IMR-90 (cell line): ENCODE measurements at regions not wholly inside any gene's neighbourhood (a gene's known extent, or its start where the extent isn't known, plus 50 kb on each side); places are given as distances from the start of the nearest gene placed in this dataset.

Experiments
- ATAC-seq: fragments of 200-7000 bp; cut with Tn5 transposase; 2 replicates; pipeline ENCODE4 v1.9.1; 2020; ENCODE audit warnings: low read depth, mild to moderate bottlenecking, moderate library complexity
- BruUV-seq: library from RNA; stranded (reverse); fragments of 400-500 nt; replicated peaks from 2 replicates; lab custom pipeline; 2021; lab: Mats Ljungman, UMichigan
- CTCF ChIA-PET: fragments of 300-600 bp; formaldehyde crosslinking; extraction: SDS; loops from one replicate; lab custom pipeline; 2021; ENCODE audit warnings: antibody characterized with exemption; lab: Yijun Ruan, JAX
- POLR2A ChIA-PET: fragments of 300-600 bp; sonication (Branson Sonifier 250); formaldehyde crosslinking; loops from one replicate; lab custom pipeline; 2022; ENCODE audit warnings: antibody characterized with exemption; ENCODE audit not compliant: unreplicated experiment; lab: Charles Lee
- DNase-seq: peaks from one replicate; pipeline ENCODE4 v3.0.0; 2013
- H2AFZ ChIP-seq: replicated peaks from 2 replicates; pipeline ENCODE3; 2013; ENCODE audit warnings: low read length, mild to moderate bottlenecking; ENCODE audit not compliant: poor library complexity
- H2AK5ac ChIP-seq: 2 replicates; pipeline ENCODE4 v1.6.1; 2013; ENCODE audit warnings: low read depth, low read length, inconsistent platforms
- H2AK9ac ChIP-seq: replicated peaks from 2 replicates; pipeline ENCODE3; 2013; ENCODE audit warnings: mild to moderate bottlenecking, low read depth, low read length, moderate library complexity; ENCODE audit not compliant: poor library complexity
- H2BK120ac ChIP-seq: 2 replicates; pipeline ENCODE4 v1.6.1; 2013; ENCODE audit warnings: low read depth, low read length, inconsistent platforms
- H2BK15ac ChIP-seq: 3 replicates; pipeline ENCODE4 v1.6.1; 2013; ENCODE audit warnings: low read depth, low read length, inconsistent platforms
- H2BK20ac ChIP-seq: 2 replicates; pipeline ENCODE4 v1.6.1; 2013; ENCODE audit warnings: low read depth, mild to moderate bottlenecking, inconsistent platforms, low read length, moderate library complexity
- H2BK5ac ChIP-seq: 2 replicates; pipeline ENCODE4 v1.6.1; 2013; ENCODE audit warnings: mild to moderate bottlenecking, low read depth, low read length, inconsistent platforms; ENCODE audit not compliant: poor library complexity, severe bottlenecking
- H3K14ac ChIP-seq: replicated peaks from 2 replicates; pipeline ENCODE4 v1.6.1; 2013; ENCODE audit warnings: low read depth, low read length, inconsistent platforms
- H3K18ac ChIP-seq: 2 replicates; pipeline ENCODE4 v1.6.1; 2013; ENCODE audit warnings: low read depth, low read length, control low read depth
- H3K23ac ChIP-seq: 2 replicates; pipeline ENCODE4 v1.6.1; 2013; ENCODE audit warnings: low read depth, low read length, inconsistent platforms
- H3K27ac ChIP-seq: 2 replicates; pipeline ENCODE4 v1.5.1; 2013; ENCODE audit warnings: mild to moderate bottlenecking, control low read depth, low read length; ENCODE audit not compliant: insufficient read depth
- H3K27me3 ChIP-seq: 2 replicates; pipeline ENCODE4 v1.6.1; 2013; ENCODE audit warnings: low read length; ENCODE audit not compliant: control insufficient read depth, insufficient read depth
- H3K36me3 ChIP-seq: 2 replicates; pipeline ENCODE4 v1.6.1; 2013; ENCODE audit warnings: low read length, mixed read lengths; ENCODE audit not compliant: control insufficient read depth, insufficient read depth
- H3K4ac ChIP-seq: 2 replicates; pipeline ENCODE4 v1.6.1; 2013; ENCODE audit warnings: low read depth, low read length, inconsistent platforms
- H3K4me1 ChIP-seq: 2 replicates; pipeline ENCODE4 v1.6.1; 2013; ENCODE audit warnings: low read length, mixed read lengths; ENCODE audit not compliant: control insufficient read depth, insufficient read depth
- H3K4me2 ChIP-seq: 2 replicates; pipeline ENCODE4 v1.6.1; 2013; ENCODE audit warnings: low read depth, mild to moderate bottlenecking, control low read depth, low read length, moderate library complexity
- H3K4me3 ChIP-seq: 2 replicates; pipeline ENCODE4 v1.5.1; 2013; ENCODE audit warnings: low read depth, mild to moderate bottlenecking, control low read depth, low read length, moderate library complexity; ENCODE audit not compliant: insufficient read depth
- H3K56ac ChIP-seq: 2 replicates; pipeline ENCODE4 v1.6.1; 2013; ENCODE audit warnings: low read length, inconsistent platforms; ENCODE audit not compliant: insufficient read depth; ENCODE audit errors: extremely low read depth
- H3K79me1 ChIP-seq, 2 experiments: 2 replicates each; pipeline ENCODE4 v1.6.1; 2013; ENCODE audit warnings: low read length in 2 of 2, inconsistent platforms in 1 of 2, low read depth in 1 of 2
- H3K9ac ChIP-seq: 2 replicates; pipeline ENCODE4 v1.6.1; 2013; ENCODE audit warnings: low read depth, low read length, control low read depth
- H3K9me1 ChIP-seq: 2 replicates; pipeline ENCODE4 v1.6.1; 2013; ENCODE audit warnings: low read length, inconsistent platforms; ENCODE audit not compliant: insufficient read depth
- H3K9me3 ChIP-seq: 2 replicates; pipeline ENCODE4 v1.6.1; 2013; ENCODE audit warnings: low read length; ENCODE audit not compliant: control insufficient read depth, insufficient read depth
- H4K20me1 ChIP-seq: 2 replicates; pipeline ENCODE4 v1.6.1; 2013; ENCODE audit warnings: low read length, inconsistent platforms; ENCODE audit not compliant: insufficient read depth
- H4K5ac ChIP-seq: 2 replicates; pipeline ENCODE4 v1.6.1; 2013; ENCODE audit warnings: mild to moderate bottlenecking, low read depth, low read length, control low read depth
- H4K8ac ChIP-seq, 2 experiments: 2 replicates each; pipeline ENCODE4 v1.6.1; 2013; ENCODE audit warnings: low read depth in 2 of 2, low read length in 2 of 2, control low read depth in 1 of 2, inconsistent platforms in 1 of 2
- H4K91ac ChIP-seq: 2 replicates; pipeline ENCODE4 v1.6.1; 2013; ENCODE audit warnings: low read depth, low read length, inconsistent platforms; ENCODE audit not compliant: insufficient read depth
- CEBPB ChIP-seq: IDR thresholded peaks from 2 replicates; pipeline ENCODE4 v1.6.1; 2012; ENCODE audit warnings: low read depth, low read length, improper control_type of control experiment
- CHD1 ChIP-seq: IDR thresholded peaks from 2 replicates; pipeline ENCODE4 v1.6.1; 2012; ENCODE audit warnings: low read depth, low read length, improper control_type of control experiment
- ELK1 ChIP-seq: fragments of 150-350 bp; IDR thresholded peaks from 2 replicates; pipeline ENCODE4 v1.6.1; 2016; ENCODE audit warnings: low read depth, mild to moderate bottlenecking, low read length, moderate library complexity, borderline replicate concordance
- FOS ChIP-seq: fragments of 150-350 bp; IDR thresholded peaks from 2 replicates; pipeline ENCODE4 v1.6.1; 2016; ENCODE audit warnings: low read depth, low read length
- MAZ ChIP-seq: IDR thresholded peaks from 2 replicates; pipeline ENCODE4 v1.6.1; 2012; ENCODE audit warnings: low read depth, mild to moderate bottlenecking, low read length, improper control_type of control experiment, moderate library complexity, borderline replicate concordance
- NFE2L2 ChIP-seq: fragments of 150-350 bp; IDR thresholded peaks from 2 replicates; pipeline ENCODE4 v1.6.1; 2016; ENCODE audit warnings: low read depth, mild to moderate bottlenecking, low read length
- POLR2A ChIP-seq: IDR thresholded peaks from 2 replicates; pipeline ENCODE4 v1.6.1; 2012; ENCODE audit warnings: mild to moderate bottlenecking, low read depth, low read length
- RAD21 ChIP-seq: IDR thresholded peaks from 2 replicates; pipeline ENCODE4 v1.6.1; 2012; ENCODE audit warnings: low read length, improper control_type of control experiment
- RCOR1 ChIP-seq: IDR thresholded peaks from 2 replicates; pipeline ENCODE4 v1.6.1; 2012; ENCODE audit warnings: mild to moderate bottlenecking, low read length, improper control_type of control experiment; ENCODE audit not compliant: insufficient replicate concordance
- RFX5 ChIP-seq: IDR thresholded peaks from 2 replicates; pipeline ENCODE4 v1.8.0; 2012; ENCODE audit warnings: low read depth, mild to moderate bottlenecking, low read length, moderate library complexity
- SMC3 ChIP-seq: fragments of 150-350 bp; IDR thresholded peaks from 2 replicates; pipeline ENCODE4 v1.6.1; 2016; ENCODE audit warnings: low read depth, mild to moderate bottlenecking, antibody characterized with exemption, low read length, moderate library complexity
- WGBS, 2 experiments: methylation state at CpG; one replicate each; pipeline versions ENCODE4 v1.1.5 to v1.1.7; 2013; ENCODE audit warnings: missing lambda C conversion rate in 2 of 2; ENCODE audit not compliant: insufficient read length in 1 of 2; ENCODE audit errors: extremely low coverage in 2 of 2; 5-methylcytosine and 5-hydroxymethylcytosine counted together
- dilution Hi-C: fragments of 300-500 bp; cut with HindIII; formaldehyde crosslinking; loops from one replicate; pipeline ENCODE4 v1.14.3; 2018; ENCODE audit warnings: low sequenced_read_pairs; ENCODE audit not compliant: unreplicated experiment
- in situ Hi-C: fragments of 300-500 bp; cut with MboI; formaldehyde crosslinking; loops from 3 replicates; pipeline ENCODE4 v1.14.3; 2019; ENCODE audit warnings: low sequenced_read_pairs, inconsistent platforms, mixed read lengths
- intact Hi-C: fragments of 100-400 bp; cut with micrococcal nuclease; formaldehyde crosslinking; loops from 2 replicates; pipeline ENCODE4 v1.10.0; 2022
- TF ChIP-seq, protein P1 (sequence below): fragments of 150-350 bp; IDR thresholded peaks from 2 replicates; pipeline ENCODE4 v1.6.1; 2017; ENCODE audit warnings: mild to moderate bottlenecking, antibody characterized with exemption, low read length, low read depth
- TF ChIP-seq, protein P2 (sequence below): conservative IDR thresholded peaks from 2 replicates; pipeline ENCODE4 v1.5.1; 2012; ENCODE audit warnings: mild to moderate bottlenecking, low read depth, low read length, improper control_type of control experiment

GRCh38 chr6:115765966-115766365, 294.7 kb downstream of the FRK start:
- POLR2A ChIA-PET, result no interaction called here
- intact Hi-C loops, result no loop called here

More at GRCh38 chr6:115765966-115766365, 294.7 kb downstream of the FRK start:
- Histone ChIP-seq H3K27ac (no peak overlapping the region), H4K91ac (no peak overlapping the region), H2BK120ac (no peak overlapping the region), H3K27me3 (no peaks in the 10 kb centered on the region), H4K8ac (no peak overlapping the region), H3K14ac (no peak overlapping the region), H3K79me1 (no peaks in the 10 kb centered on the region), H3K4me2 (no peak overlapping the region), H2AFZ (no peak overlapping the region), H2AK5ac (no peak overlapping the region), H3K4me3 (no peak overlapping the region), H3K4me1 (no peaks in the 10 kb centered on the region), H3K23ac (no peak overlapping the region), H3K9me1 (no peaks in the 10 kb centered on the region), H4K5ac (no peak overlapping the region), H3K18ac (no peak overlapping the region), H3K4ac (no peak overlapping the region), H2BK15ac (no peak overlapping the region), H2BK20ac (no peak overlapping the region), H4K20me1 (no peaks in the 10 kb centered on the region), H2AK9ac (no peak overlapping the region), H2BK5ac (no peak overlapping the region), H3K9me3 (peaks cover 2% of the 10 kb centered on the region; the same call in 1 of the 2 replicates), H3K56ac (no peak overlapping the region), H3K36me3 (no peaks in the 10 kb centered on the region), H3K9ac (no peak overlapping the region)
- ATAC-seq (no peak), DNase-seq (no peak)
- TF ChIP-seq RCOR1, result no peak
- TF ChIP-seq CEBPB, result no peak
- no peak for TF ChIP-seq ELK1
- TF ChIP-seq FOS, result no peak
- no peak for TF ChIP-seq CHD1
- no peak for TF ChIP-seq RAD21
- TF ChIP-seq SMC3, result no peak
- TF ChIP-seq NFE2L2, result no peak
- TF ChIP-seq, protein P1, sequence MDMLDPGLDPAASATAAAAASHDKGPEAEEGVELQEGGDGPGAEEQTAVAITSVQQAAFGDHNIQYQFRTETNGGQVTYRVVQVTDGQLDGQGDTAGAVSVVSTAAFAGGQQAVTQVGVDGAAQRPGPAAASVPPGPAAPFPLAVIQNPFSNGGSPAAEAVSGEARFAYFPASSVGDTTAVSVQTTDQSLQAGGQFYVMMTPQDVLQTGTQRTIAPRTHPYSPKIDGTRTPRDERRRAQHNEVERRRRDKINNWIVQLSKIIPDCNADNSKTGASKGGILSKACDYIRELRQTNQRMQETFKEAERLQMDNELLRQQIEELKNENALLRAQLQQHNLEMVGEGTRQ, result no peak
- TF ChIP-seq MAZ, result no peak
- no peak for TF ChIP-seq RFX5
- TF ChIP-seq POLR2A, result no peak
- TF ChIP-seq, protein P2, sequence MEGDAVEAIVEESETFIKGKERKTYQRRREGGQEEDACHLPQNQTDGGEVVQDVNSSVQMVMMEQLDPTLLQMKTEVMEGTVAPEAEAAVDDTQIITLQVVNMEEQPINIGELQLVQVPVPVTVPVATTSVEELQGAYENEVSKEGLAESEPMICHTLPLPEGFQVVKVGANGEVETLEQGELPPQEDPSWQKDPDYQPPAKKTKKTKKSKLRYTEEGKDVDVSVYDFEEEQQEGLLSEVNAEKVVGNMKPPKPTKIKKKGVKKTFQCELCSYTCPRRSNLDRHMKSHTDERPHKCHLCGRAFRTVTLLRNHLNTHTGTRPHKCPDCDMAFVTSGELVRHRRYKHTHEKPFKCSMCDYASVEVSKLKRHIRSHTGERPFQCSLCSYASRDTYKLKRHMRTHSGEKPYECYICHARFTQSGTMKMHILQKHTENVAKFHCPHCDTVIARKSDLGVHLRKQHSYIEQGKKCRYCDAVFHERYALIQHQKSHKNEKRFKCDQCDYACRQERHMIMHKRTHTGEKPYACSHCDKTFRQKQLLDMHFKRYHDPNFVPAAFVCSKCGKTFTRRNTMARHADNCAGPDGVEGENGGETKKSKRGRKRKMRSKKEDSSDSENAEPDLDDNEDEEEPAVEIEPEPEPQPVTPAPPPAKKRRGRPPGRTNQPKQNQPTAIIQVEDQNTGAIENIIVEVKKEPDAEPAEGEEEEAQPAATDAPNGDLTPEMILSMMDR, result no peak
- CTCF ChIA-PET, result no interaction called here
- no TSS peak for BruUV-seq
- dilution Hi-C loops (no loop called here), in situ Hi-C loops (no loop called here)
- no CpG with 5 or more reads among the region's 4 CpGs for WGBS, 2 experiments
